GM06990 (cell line): ENCODE measurements at regions not wholly inside any gene's neighbourhood (a gene's known extent, or its start where the extent isn't known, plus 50 kb on each side); places are given as distances from the start of the nearest gene placed in this dataset.
A peak's percentile ranks its signal among the peaks of the same experiment; 100 is the strongest.

ENCODE experiments used
- DNase-seq: peaks from one replicate; pipeline ENCODE4 v3.0.0-alpha.2; 2011; ENCODE audit not compliant: insufficient read length; ENCODE audit errors: extremely low read depth
- H3K27me3 ChIP-seq: replicated peaks from 2 replicates; pipeline ENCODE4 v1.6.0; 2011; ENCODE audit warnings: low read length; ENCODE audit not compliant: control insufficient read depth, insufficient read depth
- H3K36me3 ChIP-seq: 2 replicates; pipeline ENCODE4 v1.5.1; 2011; ENCODE audit warnings: low read length; ENCODE audit not compliant: control insufficient read depth, insufficient read depth
- H3K4me3 ChIP-seq: replicated peaks from 2 replicates; pipeline ENCODE4 v1.5.1; 2011; ENCODE audit warnings: low read depth, mild to moderate bottlenecking, control low read depth, low read length
- CTCF ChIP-seq: IDR thresholded peaks from 2 replicates; pipeline ENCODE4 v1.5.1; 2011; ENCODE audit warnings: low read length, control low read depth, mild to moderate bottlenecking, inconsistent platforms; ENCODE audit not compliant: insufficient read depth, poor library complexity, severe bottlenecking

GRCh38 chr7:85851571-85852193, 664.8 kb upstream of the SEMA3D start:
- no peak overlapping the region for H3K4me3 ChIP-seq
- H3K36me3 ChIP-seq: no peaks in the 10 kb centered on the region
- TF ChIP-seq CTCF: peak; percentile 25
- no peak for DNase-seq
- H3K27me3 ChIP-seq: no peaks in the 10 kb centered on the region

GRCh38 chr7:85850381-85850780, 663.5 kb upstream of the SEMA3D start:
- TF ChIP-seq CTCF: no peak
- Histone ChIP-seq H3K4me3 (no peak overlapping the region), H3K27me3 (no peaks in the 10 kb centered on the region), H3K36me3 (no peaks in the 10 kb centered on the region)
- DNase-seq: no peak

- H3K36me3 ChIP-seq: no peaks in the 10 kb centered on the region
- no peak overlapping the region for H3K4me3 ChIP-seq
- DNase-seq: no peak
- no peaks in the 10 kb centered on the region for H3K27me3 ChIP-seq
- TF ChIP-seq CTCF: no peak
Measured at GRCh38 chr7:85840554-85840953, 653.7 kb upstream of the SEMA3D start.

GRCh38 chr7:85833066-85833465, 646.2 kb upstream of the SEMA3D start:
- Histone ChIP-seq H3K27me3 (no peaks in the 10 kb centered on the region), H3K4me3 (no peak overlapping the region), H3K36me3 (no peaks in the 10 kb centered on the region)
- no peak for TF ChIP-seq CTCF
- DNase-seq: no peak

- DNase-seq: no peak
- Histone ChIP-seq H3K36me3 (no peaks in the 10 kb centered on the region), H3K27me3 (no peaks in the 10 kb centered on the region), H3K4me3 (no peak overlapping the region)
- no peak for TF ChIP-seq CTCF
Measured at GRCh38 chr7:85830982-85831381, 644.1 kb upstream of the SEMA3D start.
